ENCODE measurements at regions not wholly inside any gene's neighbourhood (a gene's known extent, or its start where the extent isn't known, plus 50 kb on each side); places are given as distances from the start of the nearest gene placed in this dataset.
"Not testable (repeated sequence)": the region's sequence is repeated elsewhere in the genome, so short reads cannot be mapped to it uniquely, and the experiment has no call there.

DNA sequence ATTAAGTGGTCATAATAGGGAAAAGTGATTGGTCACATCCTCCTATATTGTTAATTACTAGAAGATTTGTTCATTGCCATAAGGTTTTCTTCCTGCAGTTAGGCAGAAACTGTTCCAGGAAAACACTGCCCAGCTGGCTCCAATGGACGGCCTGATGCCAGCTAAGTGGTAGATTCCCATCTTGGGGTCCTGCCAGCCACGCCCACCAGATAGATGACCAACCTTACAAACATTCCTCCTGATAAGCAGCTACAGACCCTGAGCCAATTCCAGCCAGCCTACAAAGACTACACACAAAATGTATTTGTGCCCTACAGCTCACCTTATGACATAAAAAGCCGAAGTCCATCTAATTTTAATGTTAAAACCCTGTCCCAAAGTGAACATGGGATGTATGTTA lies 685.9 kb upstream of the USP15 start:
- Histone ChIP-seq H3K27ac (ENCODE audit: low read depth, low read length) (no peak overlapping the region), H3K9me3 (ENCODE audit: low read length) (no peaks in the 10 kb centered on the region), H3K36me3 (ENCODE audit: insufficient read depth, low read length) (no peaks in the 10 kb centered on the region), H3K4me1 (ENCODE audit: insufficient read depth, low read length) (no peaks in the 10 kb centered on the region), H3K4me3 (ENCODE audit: low read length) (no peak overlapping the region), H3K27me3 (ENCODE audit: insufficient read depth, low read length, poor library complexity, severe bottlenecking) (no peaks in the 10 kb centered on the region)
- no peaks in the 10 kb centered on the region for H3K4me1 Mint-ChIP-seq
- ChIA-PET CTCF (no interaction called here), POLR2A (no interaction called here)
- H3K27ac Mint-ChIP-seq: no peak overlapping the region
- H3K9me3 Mint-ChIP-seq: peaks cover 3 to 10% (median 7%) of the 10 kb centered on the region in 5 donors
- no peak for DNase-seq
- H3K27me3 Mint-ChIP-seq: no peaks in the 10 kb centered on the region
- no peaks in the 10 kb centered on the region for H3K36me3 Mint-ChIP-seq
- no peak overlapping the region for H3K4me3 Mint-ChIP-seq

- H3K27me3 ChIP-seq (ENCODE audit: insufficient read depth, low read length, poor library complexity, severe bottlenecking): no peaks in the 10 kb centered on the region
- ChIA-PET CTCF (no interaction called here), POLR2A (no interaction called here)
- peaks cover 0 to 2% (median 2%) of the 10 kb centered on the region in 3 donors for H3K36me3 Mint-ChIP-seq
- H3K27ac Mint-ChIP-seq: no peak overlapping the region
- no peaks in the 10 kb centered on the region for H3K9me3 ChIP-seq (ENCODE audit: low read length)
- H3K4me3 Mint-ChIP-seq: no peak overlapping the region
- no peaks in the 10 kb centered on the region for H3K27me3 Mint-ChIP-seq
- H3K27ac ChIP-seq (ENCODE audit: low read depth, low read length): no peak overlapping the region
- no peaks in the 10 kb centered on the region for H3K4me1 Mint-ChIP-seq
- peaks cover 15 to 25% (median 18%) of the 10 kb centered on the region in 5 donors for H3K9me3 Mint-ChIP-seq
- no peak overlapping the region for H3K4me3 ChIP-seq (ENCODE audit: low read length)
- no peaks in the 10 kb centered on the region for H3K36me3 ChIP-seq (ENCODE audit: insufficient read depth, low read length)
- no peaks in the 10 kb centered on the region for H3K4me1 ChIP-seq (ENCODE audit: insufficient read depth, low read length)
- DNase-seq: no peak
Observed at GRCh38 chr12:61584943-61585342, 675.3 kb upstream of the USP15 start.

- H3K9me3 ChIP-seq (ENCODE audit: low read length); H3K27me3 Mint-ChIP-seq; H3K4me1 ChIP-seq (ENCODE audit: insufficient read depth, low read length); H3K27ac ChIP-seq (ENCODE audit: low read depth, low read length); CTCF ChIA-PET; POLR2A ChIA-PET; H3K4me1 Mint-ChIP-seq; H3K27ac Mint-ChIP-seq; H3K4me3 Mint-ChIP-seq; DNase-seq; H3K4me3 ChIP-seq (ENCODE audit: low read length); H3K27me3 ChIP-seq (ENCODE audit: insufficient read depth, low read length, poor library complexity, severe bottlenecking); H3K36me3 ChIP-seq (ENCODE audit: insufficient read depth, low read length): not testable (repeated sequence)
- Mint-ChIP-seq H3K9me3 (peaks cover 22 to 48% (median 46%) of the 10 kb centered on the region in 5 donors), H3K36me3 (peaks cover 0 to 15% (median 3%) of the 10 kb centered on the region in 3 donors)
Observed at GRCh38 chr12:61590864-61591263, 669.3 kb upstream of the USP15 start.

- Histone ChIP-seq H3K36me3 (ENCODE audit: insufficient read depth, low read length) (no peaks in the 10 kb centered on the region), H3K4me3 (ENCODE audit: low read length) (no peak overlapping the region), H3K9me3 (ENCODE audit: low read length) (no peaks in the 10 kb centered on the region), H3K27ac (ENCODE audit: low read depth, low read length) (no peak overlapping the region), H3K4me1 (ENCODE audit: insufficient read depth, low read length) (no peaks in the 10 kb centered on the region), H3K27me3 (ENCODE audit: insufficient read depth, low read length, poor library complexity, severe bottlenecking) (no peaks in the 10 kb centered on the region)
- POLR2A ChIA-PET: no interaction called here
- Mint-ChIP-seq H3K36me3 (no peaks in the 10 kb centered on the region), H3K9me3 (peaks cover 2 to 22% (median 8%) of the 10 kb centered on the region in 5 donors), H3K27me3 (no peaks in the 10 kb centered on the region), H3K4me3 (no peak overlapping the region), H3K4me1 (no peaks in the 10 kb centered on the region), H3K27ac (no peak overlapping the region)
- DNase-seq: no peak
- CTCF ChIA-PET: no interaction called here
Observed at GRCh38 chr12:61610143-61610542, 650.1 kb upstream of the USP15 start.

GRCh38 chr12:61629702-61630101 lies 630.5 kb upstream of the USP15 start:
- POLR2A ChIA-PET: no interaction called here
- CTCF ChIA-PET: no interaction called here
- H3K27ac Mint-ChIP-seq: no peak overlapping the region

DNA sequence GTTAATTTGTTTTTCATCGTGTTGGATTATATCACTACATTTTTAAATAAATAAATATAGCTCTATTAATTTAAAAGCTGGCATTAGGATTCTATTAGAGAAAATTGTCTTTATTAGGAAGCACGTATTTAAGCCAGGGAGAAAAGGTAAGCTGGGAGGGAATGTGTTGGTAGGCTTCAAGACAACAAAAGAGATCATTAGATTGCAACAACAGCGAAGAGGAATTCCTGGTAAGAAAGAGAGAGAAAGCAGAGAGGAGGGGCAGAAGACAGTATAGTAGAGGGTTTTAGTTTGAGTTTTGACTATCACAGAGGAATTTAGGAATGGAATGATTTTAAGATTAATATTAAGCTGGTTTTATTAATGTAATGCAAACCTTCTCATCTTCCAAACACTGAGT lies 613.6 kb upstream of the USP15 start:
- no peaks in the 10 kb centered on the region for H3K27me3 Mint-ChIP-seq
- H3K27ac Mint-ChIP-seq: no peak overlapping the region
- no peak for DNase-seq
- Histone ChIP-seq H3K36me3 (ENCODE audit: insufficient read depth, low read length) (no peaks in the 10 kb centered on the region), H3K27me3 (ENCODE audit: insufficient read depth, low read length, poor library complexity, severe bottlenecking) (no peaks in the 10 kb centered on the region), H3K4me3 (ENCODE audit: low read length) (no peak overlapping the region), H3K4me1 (ENCODE audit: insufficient read depth, low read length) (no peaks in the 10 kb centered on the region), H3K27ac (ENCODE audit: low read depth, low read length) (no peak overlapping the region), H3K9me3 (ENCODE audit: low read length) (no peaks in the 10 kb centered on the region)
- H3K36me3 Mint-ChIP-seq: no peaks in the 10 kb centered on the region
- no peak overlapping the region for H3K4me3 Mint-ChIP-seq
- ChIA-PET POLR2A (no interaction called here), CTCF (no interaction called here)
- no peaks in the 10 kb centered on the region for H3K4me1 Mint-ChIP-seq
- H3K9me3 Mint-ChIP-seq: peaks cover 0 to 19% (median 2%) of the 10 kb centered on the region in 5 donors

More at GRCh38 chr12:61629702-61630101, 630.5 kb upstream of the USP15 start:
- Histone ChIP-seq H3K4me1 (ENCODE audit: insufficient read depth, low read length) (no peaks in the 10 kb centered on the region), H3K36me3 (ENCODE audit: insufficient read depth, low read length) (no peaks in the 10 kb centered on the region), H3K9me3 (ENCODE audit: low read length) (no peaks in the 10 kb centered on the region), H3K27ac (ENCODE audit: low read depth, low read length) (no peak overlapping the region), H3K27me3 (ENCODE audit: insufficient read depth, low read length, poor library complexity, severe bottlenecking) (no peaks in the 10 kb centered on the region), H3K4me3 (ENCODE audit: low read length) (no peak overlapping the region)
- DNase-seq: no peak
- Mint-ChIP-seq H3K4me1 (no peaks in the 10 kb centered on the region), H3K36me3 (no peaks in the 10 kb centered on the region), H3K9me3 (peaks cover 1 to 28% (median 4%) of the 10 kb centered on the region in 5 donors), H3K4me3 (no peak overlapping the region), H3K27me3 (no peaks in the 10 kb centered on the region)

GRCh38 chr12:61647566-61647965 lies 612.6 kb upstream of the USP15 start:
- Histone ChIP-seq H3K9me3 (ENCODE audit: low read length) (no peaks in the 10 kb centered on the region), H3K36me3 (ENCODE audit: insufficient read depth, low read length) (no peaks in the 10 kb centered on the region), H3K27ac (ENCODE audit: low read depth, low read length) (no peak overlapping the region), H3K4me1 (ENCODE audit: insufficient read depth, low read length) (no peaks in the 10 kb centered on the region), H3K4me3 (ENCODE audit: low read length) (no peak overlapping the region), H3K27me3 (ENCODE audit: insufficient read depth, low read length, poor library complexity, severe bottlenecking) (no peaks in the 10 kb centered on the region)
- CTCF ChIA-PET: no interaction called here
- POLR2A ChIA-PET: no interaction called here
- no peaks in the 10 kb centered on the region for H3K36me3 Mint-ChIP-seq
- no peak for DNase-seq
- no peak overlapping the region for H3K27ac Mint-ChIP-seq
- H3K9me3 Mint-ChIP-seq: peaks cover 0 to 18% (median 2%) of the 10 kb centered on the region in 5 donors
- H3K4me3 Mint-ChIP-seq: no peak overlapping the region
- no peaks in the 10 kb centered on the region for H3K27me3 Mint-ChIP-seq
- no peaks in the 10 kb centered on the region for H3K4me1 Mint-ChIP-seq

DNA sequence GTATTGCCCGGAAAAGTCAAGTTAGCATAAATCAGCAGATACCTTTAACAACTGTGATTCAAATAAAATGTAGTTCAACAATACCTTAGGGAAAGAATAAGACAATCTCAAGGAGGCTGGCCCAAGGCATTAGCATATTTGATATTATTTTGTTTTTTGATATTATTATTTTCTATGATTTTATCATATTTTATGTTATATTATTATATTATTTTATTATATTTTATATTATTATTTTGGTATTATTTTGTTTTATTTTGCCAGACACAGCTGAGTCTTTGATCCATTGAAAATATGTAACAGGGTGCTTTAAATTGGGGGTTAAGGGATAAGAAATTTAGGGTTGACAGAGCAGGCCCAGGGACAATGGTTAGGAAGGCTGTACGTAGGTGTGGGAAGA lies 607.9 kb upstream of the USP15 start:
- no peak for DNase-seq
- POLR2A ChIA-PET: no interaction called here
- Mint-ChIP-seq H3K4me3 (no peak overlapping the region), H3K27me3 (no peaks in the 10 kb centered on the region), H3K27ac (no peak overlapping the region), H3K36me3 (no peaks in the 10 kb centered on the region), H3K4me1 (no peaks in the 10 kb centered on the region), H3K9me3 (peaks cover 0 to 4% (median 0%) of the 10 kb centered on the region in 5 donors)
- Histone ChIP-seq H3K4me1 (ENCODE audit: insufficient read depth, low read length) (no peaks in the 10 kb centered on the region), H3K27ac (ENCODE audit: low read depth, low read length) (no peak overlapping the region), H3K4me3 (ENCODE audit: low read length) (no peak overlapping the region), H3K27me3 (ENCODE audit: insufficient read depth, low read length, poor library complexity, severe bottlenecking) (no peaks in the 10 kb centered on the region), H3K36me3 (ENCODE audit: insufficient read depth, low read length) (no peaks in the 10 kb centered on the region), H3K9me3 (ENCODE audit: low read length) (no peaks in the 10 kb centered on the region)
- CTCF ChIA-PET: no interaction called here

GRCh38 chr12:61654698-61655097 lies 605.5 kb upstream of the USP15 start:
- Histone ChIP-seq H3K36me3 (ENCODE audit: insufficient read depth, low read length) (no peaks in the 10 kb centered on the region), H3K4me1 (ENCODE audit: insufficient read depth, low read length) (no peaks in the 10 kb centered on the region), H3K9me3 (ENCODE audit: low read length) (no peaks in the 10 kb centered on the region), H3K27me3 (ENCODE audit: insufficient read depth, low read length, poor library complexity, severe bottlenecking) (no peaks in the 10 kb centered on the region), H3K4me3 (ENCODE audit: low read length) (no peak overlapping the region), H3K27ac (ENCODE audit: low read depth, low read length) (no peak overlapping the region)
- POLR2A ChIA-PET: no interaction called here
- Mint-ChIP-seq H3K27me3 (no peaks in the 10 kb centered on the region), H3K36me3 (no peaks in the 10 kb centered on the region), H3K27ac (no peak overlapping the region), H3K4me3 (no peak overlapping the region), H3K4me1 (no peaks in the 10 kb centered on the region), H3K9me3 (peaks cover 0 to 2% (median 0%) of the 10 kb centered on the region in 5 donors)
- DNase-seq: no peak
- CTCF ChIA-PET: no interaction called here

Measured in CD8-positive, alpha-beta memory T cell (primary cell).